IMR-90 (cell line): ENCODE measurements at regions not wholly inside any gene's neighbourhood (a gene's known extent, or its start where the extent isn't known, plus 50 kb on each side); places are given as distances from the start of the nearest gene placed in this dataset.

Source experiments
- ATAC-seq: fragments of 200-7000 bp; cut with Tn5 transposase; 2 replicates; pipeline ENCODE4 v1.9.1; 2020; ENCODE audit warnings: low read depth, mild to moderate bottlenecking, moderate library complexity
- BruUV-seq: library from RNA; stranded (reverse); fragments of 400-500 nt; replicated peaks from 2 replicates; lab custom pipeline; 2021; lab: Mats Ljungman, UMichigan
- CTCF ChIA-PET: fragments of 300-600 bp; formaldehyde crosslinking; extraction: SDS; loops from one replicate; lab custom pipeline; 2021; ENCODE audit warnings: antibody characterized with exemption; lab: Yijun Ruan, JAX
- POLR2A ChIA-PET: fragments of 300-600 bp; sonication (Branson Sonifier 250); formaldehyde crosslinking; loops from one replicate; lab custom pipeline; 2022; ENCODE audit warnings: antibody characterized with exemption; ENCODE audit not compliant: unreplicated experiment; lab: Charles Lee
- DNase-seq: peaks from one replicate; pipeline ENCODE4 v3.0.0; 2013
- H2AFZ ChIP-seq: replicated peaks from 2 replicates; pipeline ENCODE3; 2013; ENCODE audit warnings: low read length, mild to moderate bottlenecking; ENCODE audit not compliant: poor library complexity
- H2AK5ac ChIP-seq: 2 replicates; pipeline ENCODE4 v1.6.1; 2013; ENCODE audit warnings: low read depth, low read length, inconsistent platforms
- H2AK9ac ChIP-seq: replicated peaks from 2 replicates; pipeline ENCODE3; 2013; ENCODE audit warnings: mild to moderate bottlenecking, low read depth, low read length, moderate library complexity; ENCODE audit not compliant: poor library complexity
- H2BK120ac ChIP-seq: 2 replicates; pipeline ENCODE4 v1.6.1; 2013; ENCODE audit warnings: low read depth, low read length, inconsistent platforms
- H2BK15ac ChIP-seq: 3 replicates; pipeline ENCODE4 v1.6.1; 2013; ENCODE audit warnings: low read depth, low read length, inconsistent platforms
- H2BK20ac ChIP-seq: 2 replicates; pipeline ENCODE4 v1.6.1; 2013; ENCODE audit warnings: low read depth, mild to moderate bottlenecking, inconsistent platforms, low read length, moderate library complexity
- H2BK5ac ChIP-seq: 2 replicates; pipeline ENCODE4 v1.6.1; 2013; ENCODE audit warnings: mild to moderate bottlenecking, low read depth, low read length, inconsistent platforms; ENCODE audit not compliant: poor library complexity, severe bottlenecking
- H3K14ac ChIP-seq: replicated peaks from 2 replicates; pipeline ENCODE4 v1.6.1; 2013; ENCODE audit warnings: low read depth, low read length, inconsistent platforms
- H3K18ac ChIP-seq: 2 replicates; pipeline ENCODE4 v1.6.1; 2013; ENCODE audit warnings: low read depth, low read length, control low read depth
- H3K23ac ChIP-seq: 2 replicates; pipeline ENCODE4 v1.6.1; 2013; ENCODE audit warnings: low read depth, low read length, inconsistent platforms
- H3K27ac ChIP-seq: 2 replicates; pipeline ENCODE4 v1.5.1; 2013; ENCODE audit warnings: mild to moderate bottlenecking, control low read depth, low read length; ENCODE audit not compliant: insufficient read depth
- H3K27me3 ChIP-seq: 2 replicates; pipeline ENCODE4 v1.6.1; 2013; ENCODE audit warnings: low read length; ENCODE audit not compliant: control insufficient read depth, insufficient read depth
- H3K36me3 ChIP-seq: 2 replicates; pipeline ENCODE4 v1.6.1; 2013; ENCODE audit warnings: low read length, mixed read lengths; ENCODE audit not compliant: control insufficient read depth, insufficient read depth
- H3K4ac ChIP-seq: 2 replicates; pipeline ENCODE4 v1.6.1; 2013; ENCODE audit warnings: low read depth, low read length, inconsistent platforms
- H3K4me1 ChIP-seq: 2 replicates; pipeline ENCODE4 v1.6.1; 2013; ENCODE audit warnings: low read length, mixed read lengths; ENCODE audit not compliant: control insufficient read depth, insufficient read depth
- H3K4me2 ChIP-seq: 2 replicates; pipeline ENCODE4 v1.6.1; 2013; ENCODE audit warnings: low read depth, mild to moderate bottlenecking, control low read depth, low read length, moderate library complexity
- H3K4me3 ChIP-seq: 2 replicates; pipeline ENCODE4 v1.5.1; 2013; ENCODE audit warnings: low read depth, mild to moderate bottlenecking, control low read depth, low read length, moderate library complexity; ENCODE audit not compliant: insufficient read depth
- H3K56ac ChIP-seq: 2 replicates; pipeline ENCODE4 v1.6.1; 2013; ENCODE audit warnings: low read length, inconsistent platforms; ENCODE audit not compliant: insufficient read depth; ENCODE audit errors: extremely low read depth
- H3K79me1 ChIP-seq, 2 experiments: 2 replicates each; pipeline ENCODE4 v1.6.1; 2013; ENCODE audit warnings: low read length in 2 of 2, inconsistent platforms in 1 of 2, low read depth in 1 of 2
- H3K9ac ChIP-seq: 2 replicates; pipeline ENCODE4 v1.6.1; 2013; ENCODE audit warnings: low read depth, low read length, control low read depth
- H3K9me1 ChIP-seq: 2 replicates; pipeline ENCODE4 v1.6.1; 2013; ENCODE audit warnings: low read length, inconsistent platforms; ENCODE audit not compliant: insufficient read depth
- H3K9me3 ChIP-seq: 2 replicates; pipeline ENCODE4 v1.6.1; 2013; ENCODE audit warnings: low read length; ENCODE audit not compliant: control insufficient read depth, insufficient read depth
- H4K20me1 ChIP-seq: 2 replicates; pipeline ENCODE4 v1.6.1; 2013; ENCODE audit warnings: low read length, inconsistent platforms; ENCODE audit not compliant: insufficient read depth
- H4K5ac ChIP-seq: 2 replicates; pipeline ENCODE4 v1.6.1; 2013; ENCODE audit warnings: mild to moderate bottlenecking, low read depth, low read length, control low read depth
- H4K8ac ChIP-seq, 2 experiments: 2 replicates each; pipeline ENCODE4 v1.6.1; 2013; ENCODE audit warnings: low read depth in 2 of 2, low read length in 2 of 2, control low read depth in 1 of 2, inconsistent platforms in 1 of 2
- H4K91ac ChIP-seq: 2 replicates; pipeline ENCODE4 v1.6.1; 2013; ENCODE audit warnings: low read depth, low read length, inconsistent platforms; ENCODE audit not compliant: insufficient read depth
- FOS ChIP-seq: fragments of 150-350 bp; IDR thresholded peaks from 2 replicates; pipeline ENCODE4 v1.6.1; 2016; ENCODE audit warnings: low read depth, low read length
- RAD21 ChIP-seq: IDR thresholded peaks from 2 replicates; pipeline ENCODE4 v1.6.1; 2012; ENCODE audit warnings: low read length, improper control_type of control experiment
- WGBS, 2 experiments: methylation state at CpG; one replicate each; pipeline versions ENCODE4 v1.1.5 to v1.1.7; 2013; ENCODE audit warnings: missing lambda C conversion rate in 2 of 2; ENCODE audit not compliant: insufficient read length in 1 of 2; ENCODE audit errors: extremely low coverage in 2 of 2; 5-methylcytosine and 5-hydroxymethylcytosine counted together
- dilution Hi-C: fragments of 300-500 bp; cut with HindIII; formaldehyde crosslinking; loops from one replicate; pipeline ENCODE4 v1.14.3; 2018; ENCODE audit warnings: low sequenced_read_pairs; ENCODE audit not compliant: unreplicated experiment
- in situ Hi-C: fragments of 300-500 bp; cut with MboI; formaldehyde crosslinking; loops from 3 replicates; pipeline ENCODE4 v1.14.3; 2019; ENCODE audit warnings: low sequenced_read_pairs, inconsistent platforms, mixed read lengths
- intact Hi-C: fragments of 100-400 bp; cut with micrococcal nuclease; formaldehyde crosslinking; loops from 2 replicates; pipeline ENCODE4 v1.10.0; 2022
- TF ChIP-seq, protein P1 (sequence below): conservative IDR thresholded peaks from 2 replicates; pipeline ENCODE4 v1.5.1; 2012; ENCODE audit warnings: mild to moderate bottlenecking, low read depth, low read length, improper control_type of control experiment

DNA sequence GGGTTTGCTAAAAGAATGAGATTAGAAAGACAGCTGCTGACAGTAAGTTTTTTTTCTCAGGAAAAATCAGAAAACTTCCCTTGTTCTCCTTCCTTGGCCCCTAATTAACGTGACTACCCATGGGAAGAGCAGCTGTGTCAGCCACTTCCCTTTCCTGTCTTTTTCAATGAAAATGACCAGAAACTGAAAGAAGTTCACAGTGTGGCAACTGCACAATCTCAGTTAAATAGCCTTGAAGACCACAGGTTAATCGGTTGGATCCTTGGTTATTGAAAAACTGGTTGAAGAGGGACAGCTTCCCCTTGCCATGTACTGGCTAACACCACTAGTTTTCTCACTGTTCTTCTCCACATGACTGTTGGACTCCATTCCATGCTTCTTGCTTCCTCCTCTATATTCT lies 148.8 kb upstream of the AGR3 start:
- H2AK9ac ChIP-seq: no peak overlapping the region
- no peak overlapping the region for H3K23ac ChIP-seq
- POLR2A ChIA-PET: no interaction called here
- H2BK120ac ChIP-seq: no peak overlapping the region
- H3K27ac ChIP-seq: no peak overlapping the region
- no peak overlapping the region for H2BK5ac ChIP-seq
- no peak for DNase-seq
- H3K9me1 ChIP-seq: no peaks in the 10 kb centered on the region
- no peak overlapping the region for H4K91ac ChIP-seq
- no peak overlapping the region for H3K4me2 ChIP-seq
- no peak overlapping the region for H3K4me3 ChIP-seq
- no peaks in the 10 kb centered on the region; the same call in none of the 2 replicates for H3K9me3 ChIP-seq
- no peaks in the 10 kb centered on the region; the same call in 1 of the 2 replicates for H3K4me1 ChIP-seq
- H3K27me3 ChIP-seq: no peaks in the 10 kb centered on the region
- H2AK5ac ChIP-seq: no peak overlapping the region
- H4K20me1 ChIP-seq: no peaks in the 10 kb centered on the region
- H4K5ac ChIP-seq: no peak overlapping the region
- CTCF ChIA-PET: interaction anchor here (0.6 kb wide), 1 partner anchor 317 kb away, joined by 5 read pairs; no protein-coding TSS in a partner anchor
- H2BK15ac ChIP-seq: no peak overlapping the region
- H4K8ac ChIP-seq: no peak overlapping the region
- no peaks in the 10 kb centered on the region for H3K36me3 ChIP-seq
- no peak overlapping the region for H3K4ac ChIP-seq
- intact Hi-C loops (no loop called here), dilution Hi-C loops (no loop called here), in situ Hi-C loops (no loop called here)
- H3K79me1 ChIP-seq: no peaks in the 10 kb centered on the region
- peak overlapping the region; percentile 34; the same call in 1 of the 2 replicates for H3K14ac ChIP-seq
- no peak overlapping the region for H3K56ac ChIP-seq
- no peak for ATAC-seq
- H2AFZ ChIP-seq: no peak overlapping the region
- H3K18ac ChIP-seq: no peak overlapping the region
- no TSS peak for BruUV-seq
- H2BK20ac ChIP-seq: no peak overlapping the region
- no CpG with 5 or more reads among the region's 2 CpGs for WGBS, 2 experiments
- no peak overlapping the region for H3K9ac ChIP-seq
- TF ChIP-seq FOS (no peak), RAD21 (no peak)
- TF ChIP-seq, protein P1, sequence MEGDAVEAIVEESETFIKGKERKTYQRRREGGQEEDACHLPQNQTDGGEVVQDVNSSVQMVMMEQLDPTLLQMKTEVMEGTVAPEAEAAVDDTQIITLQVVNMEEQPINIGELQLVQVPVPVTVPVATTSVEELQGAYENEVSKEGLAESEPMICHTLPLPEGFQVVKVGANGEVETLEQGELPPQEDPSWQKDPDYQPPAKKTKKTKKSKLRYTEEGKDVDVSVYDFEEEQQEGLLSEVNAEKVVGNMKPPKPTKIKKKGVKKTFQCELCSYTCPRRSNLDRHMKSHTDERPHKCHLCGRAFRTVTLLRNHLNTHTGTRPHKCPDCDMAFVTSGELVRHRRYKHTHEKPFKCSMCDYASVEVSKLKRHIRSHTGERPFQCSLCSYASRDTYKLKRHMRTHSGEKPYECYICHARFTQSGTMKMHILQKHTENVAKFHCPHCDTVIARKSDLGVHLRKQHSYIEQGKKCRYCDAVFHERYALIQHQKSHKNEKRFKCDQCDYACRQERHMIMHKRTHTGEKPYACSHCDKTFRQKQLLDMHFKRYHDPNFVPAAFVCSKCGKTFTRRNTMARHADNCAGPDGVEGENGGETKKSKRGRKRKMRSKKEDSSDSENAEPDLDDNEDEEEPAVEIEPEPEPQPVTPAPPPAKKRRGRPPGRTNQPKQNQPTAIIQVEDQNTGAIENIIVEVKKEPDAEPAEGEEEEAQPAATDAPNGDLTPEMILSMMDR: no peak
